Stimulated activated CD4-positive, alpha-beta T cell treated with anti-CD3 and anti-CD28 coated beads, Interleukin-4, amount 100 ng/mL, for 48 hours (primary cell): ENCODE measurements at regions not wholly inside any gene's neighbourhood (a gene's known extent, or its start where the extent isn't known, plus 50 kb on each side); places are given as distances from the start of the nearest gene placed in this dataset.

Experiments
- DNase-seq, 2 donors: peaks; one replicate each; pipeline ENCODE4 v3.0.0-alpha.2; 2020; ENCODE audit warnings: low read depth in 2 of 2

DNA sequence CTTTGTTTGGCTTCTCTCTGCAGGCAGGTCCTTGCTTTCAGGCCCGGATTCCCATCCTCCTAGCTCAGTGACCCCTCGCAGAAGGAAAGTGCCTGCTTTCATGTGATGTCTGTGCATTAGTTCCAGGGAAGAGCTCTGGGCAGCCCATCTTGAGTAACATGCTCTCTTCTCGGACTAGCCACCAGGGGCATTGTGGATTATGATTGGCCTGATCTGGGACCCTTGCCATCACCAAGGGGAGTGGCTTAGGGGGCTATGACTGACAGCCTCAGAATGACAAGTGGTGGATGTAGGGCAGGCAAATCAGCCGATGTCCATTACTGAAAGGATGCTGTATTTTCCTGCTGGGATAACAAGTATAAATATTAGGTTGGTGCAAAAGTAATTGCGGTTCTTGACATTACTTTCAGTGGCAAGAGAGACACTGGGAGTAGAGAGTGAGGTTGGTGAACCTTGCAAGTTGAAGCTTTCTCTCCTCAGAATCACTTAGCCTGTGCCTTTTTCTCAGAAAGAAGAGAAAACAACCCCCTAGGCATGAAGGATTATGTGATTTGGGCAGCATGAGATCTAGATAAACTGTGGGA, 71.5 kb upstream of the MPHOSPH6 start:
- no peak for DNase-seq

DNA sequence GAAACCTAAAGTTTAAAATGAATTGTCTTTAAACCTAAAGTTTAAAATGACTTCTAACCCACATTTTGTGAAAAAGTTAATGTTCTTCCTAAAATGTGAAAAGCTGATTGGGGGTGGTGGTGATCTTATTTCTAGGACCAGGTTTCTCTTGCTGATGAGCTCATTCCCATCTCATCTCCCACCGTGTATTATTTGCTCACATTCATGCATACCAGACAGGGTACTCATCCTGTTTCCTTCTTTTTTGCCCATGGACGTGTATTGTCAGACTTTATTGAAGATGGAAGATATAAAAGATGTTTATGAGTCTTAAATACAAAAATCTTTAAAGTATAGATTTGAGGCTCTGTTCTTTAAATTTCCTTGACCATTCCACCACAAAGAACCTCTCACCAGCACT, 70.1 kb upstream of the MPHOSPH6 start:
- no peak for DNase-seq

DNA sequence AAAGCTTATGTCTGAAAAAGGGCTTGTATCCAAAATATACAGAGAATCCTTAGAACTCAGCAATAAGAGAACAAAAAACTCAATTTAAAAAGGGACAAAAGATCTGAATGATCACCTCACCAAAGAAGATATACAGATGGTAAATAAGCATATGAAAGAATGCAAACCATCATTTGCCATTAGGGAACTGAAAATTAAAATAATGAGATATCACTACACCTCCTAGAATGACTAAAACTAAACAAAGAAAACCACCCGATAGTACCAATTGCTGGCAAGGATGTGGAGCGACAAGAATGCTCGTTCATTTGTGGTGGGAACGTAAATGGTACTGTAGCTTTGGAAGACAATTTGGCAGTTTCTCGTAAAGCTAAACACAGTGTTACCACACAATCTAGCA, 66.9 kb upstream of the MPHOSPH6 start:
- no peak for DNase-seq

DNA sequence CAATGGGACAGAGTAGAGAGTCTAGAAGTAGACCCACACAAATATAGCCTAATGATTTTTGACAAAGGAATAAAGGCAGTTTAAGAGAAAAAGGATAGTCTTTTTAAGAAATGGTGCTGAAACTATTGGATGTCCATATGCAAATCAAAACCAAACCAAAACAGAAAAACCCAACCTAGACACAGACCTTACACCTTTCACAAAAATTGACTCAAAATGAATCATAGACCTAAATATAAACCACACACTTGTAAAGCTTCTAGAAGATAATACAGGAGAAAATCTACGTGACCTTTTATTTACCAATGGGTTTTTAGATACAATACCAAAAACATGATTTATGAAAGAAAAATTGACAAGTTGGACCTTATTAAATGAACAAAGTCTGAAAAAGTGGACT, 66.4 kb upstream of the MPHOSPH6 start:
- no peak for DNase-seq

DNA sequence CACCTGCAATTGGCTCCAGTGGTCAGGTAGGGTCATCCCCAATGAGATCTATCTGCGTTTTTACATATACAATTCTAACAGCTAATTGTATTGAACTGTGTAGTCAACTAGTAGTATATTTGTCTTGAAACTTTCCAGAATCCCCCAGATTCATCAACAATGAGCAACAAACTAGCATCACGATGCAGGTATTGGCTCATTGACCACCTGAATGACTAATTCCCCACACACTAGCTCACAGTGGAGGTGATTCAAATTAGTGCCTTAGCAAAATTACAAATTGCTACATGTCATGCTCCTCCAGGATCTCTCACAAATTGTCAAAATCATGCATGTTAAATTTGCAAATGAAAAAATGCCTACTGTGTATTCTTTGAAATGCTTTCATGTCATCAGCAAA, 62.8 kb upstream of the MPHOSPH6 start:
- no peak for DNase-seq

DNA sequence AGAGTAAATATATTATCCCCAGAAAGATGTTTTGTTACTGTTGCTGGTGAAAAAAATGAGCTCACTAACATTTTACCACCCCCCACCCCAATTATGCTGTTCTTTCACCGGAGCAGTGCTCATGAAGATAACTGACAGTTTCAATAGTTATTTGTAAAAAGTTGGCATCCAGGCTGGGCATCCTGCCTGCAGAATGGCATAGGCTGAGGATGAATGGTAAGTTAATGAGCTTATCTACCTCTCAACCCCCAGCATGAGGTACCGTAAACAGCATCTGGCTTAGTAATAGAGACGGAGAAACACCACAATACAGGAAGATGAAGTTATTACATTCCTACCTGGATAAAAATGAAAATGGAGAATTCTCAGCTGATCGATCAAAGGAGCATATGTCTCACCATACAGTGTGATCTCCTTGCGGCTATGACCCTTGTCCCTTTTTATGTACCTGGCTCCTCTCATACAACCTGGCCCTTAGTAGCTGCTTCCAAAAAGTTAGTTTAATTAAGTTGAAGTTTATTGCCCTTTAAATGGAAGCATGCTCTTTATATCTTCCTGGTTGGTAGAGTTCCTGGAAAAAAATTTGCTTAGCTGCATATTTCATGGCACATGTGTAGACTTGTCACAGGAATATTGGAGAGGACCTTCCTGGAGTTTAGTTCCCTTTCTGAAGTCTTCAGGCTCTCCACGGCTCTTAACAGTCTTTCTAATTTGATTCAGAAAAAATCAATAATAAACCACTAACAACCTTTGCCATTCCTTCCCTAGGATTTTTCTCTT, 61.2 kb upstream of the MPHOSPH6 start:
- no peak for DNase-seq

DNA sequence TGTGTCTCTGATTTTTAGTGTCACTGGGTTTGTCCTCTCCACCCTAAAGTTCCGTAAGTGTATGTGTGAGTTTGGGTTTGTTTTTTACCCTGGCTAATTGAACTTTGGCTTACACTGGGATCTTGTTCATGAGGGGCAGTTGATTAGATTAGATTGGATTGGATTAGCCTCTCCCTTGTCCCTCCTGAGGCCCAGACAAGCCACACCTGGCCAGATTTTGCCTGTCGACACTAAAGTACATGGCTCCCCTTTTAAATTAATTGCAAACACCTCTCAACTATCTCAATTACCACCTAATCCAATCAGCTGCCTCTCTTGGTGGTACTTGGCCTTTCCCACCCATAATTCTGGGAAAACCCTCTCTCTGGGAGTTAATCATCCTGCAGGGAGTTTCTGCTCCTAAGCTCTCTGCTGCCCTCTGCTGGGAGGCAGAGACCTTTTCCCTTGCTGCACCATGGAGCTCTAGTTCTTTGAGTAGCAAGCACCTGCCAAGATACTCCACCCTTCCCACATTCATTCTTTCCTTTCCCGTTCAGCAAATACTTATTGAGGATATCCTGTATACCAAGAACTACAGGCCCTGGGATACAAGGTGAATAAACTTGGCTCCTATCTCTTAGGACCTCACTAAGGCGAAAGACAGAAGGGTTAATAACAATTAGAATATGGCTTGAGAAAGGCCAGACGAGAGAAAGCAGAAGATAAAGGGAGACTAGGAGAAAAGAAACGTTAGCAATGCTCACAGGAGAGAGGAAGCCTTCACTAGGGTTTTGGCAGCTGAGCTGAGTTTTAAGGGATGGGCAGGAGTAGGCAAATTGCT, 60.0 kb upstream of the MPHOSPH6 start:
- DNase-seq, result peak; percentile 60 to 66

DNA sequence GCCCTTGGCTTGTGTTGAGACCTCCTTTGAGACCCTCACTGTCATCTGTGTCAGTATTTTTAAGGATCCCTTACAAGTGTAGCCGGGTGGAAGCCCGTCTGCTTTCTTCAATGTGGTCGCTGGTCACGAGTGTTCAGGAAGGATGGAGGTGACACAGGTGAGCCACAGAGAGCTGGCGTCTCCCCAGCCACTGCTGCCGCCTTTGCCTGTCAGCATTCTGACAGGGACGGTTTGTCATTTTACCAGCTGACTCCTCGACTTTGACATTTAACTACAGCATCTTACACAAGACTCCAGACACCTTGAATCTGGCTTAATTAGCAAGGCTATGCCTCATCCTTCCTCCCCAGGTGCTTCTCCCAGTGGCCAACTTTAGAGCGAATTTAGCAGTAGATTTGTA, 56.3 kb upstream of the MPHOSPH6 start:
- no peak for DNase-seq

DNA sequence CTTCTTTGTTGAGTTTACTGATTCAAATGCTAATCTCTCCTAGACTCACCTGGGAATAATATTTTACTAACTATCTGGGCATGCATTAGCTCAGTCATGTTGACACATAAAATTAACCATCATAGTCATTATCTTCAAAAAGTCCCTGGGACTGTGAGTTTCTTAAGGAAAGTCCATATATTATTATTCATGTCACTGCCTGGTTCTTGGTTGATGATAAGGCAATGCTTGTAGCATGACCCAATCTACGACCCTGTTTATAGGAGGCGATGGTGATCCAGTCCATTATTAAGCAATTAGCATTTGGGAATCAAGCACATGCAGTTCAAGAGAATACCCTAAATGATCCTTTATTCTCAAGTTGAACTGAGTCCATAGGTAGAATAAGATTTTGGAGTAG, 54.8 kb upstream of the MPHOSPH6 start:
- DNase-seq, result no peak

DNA sequence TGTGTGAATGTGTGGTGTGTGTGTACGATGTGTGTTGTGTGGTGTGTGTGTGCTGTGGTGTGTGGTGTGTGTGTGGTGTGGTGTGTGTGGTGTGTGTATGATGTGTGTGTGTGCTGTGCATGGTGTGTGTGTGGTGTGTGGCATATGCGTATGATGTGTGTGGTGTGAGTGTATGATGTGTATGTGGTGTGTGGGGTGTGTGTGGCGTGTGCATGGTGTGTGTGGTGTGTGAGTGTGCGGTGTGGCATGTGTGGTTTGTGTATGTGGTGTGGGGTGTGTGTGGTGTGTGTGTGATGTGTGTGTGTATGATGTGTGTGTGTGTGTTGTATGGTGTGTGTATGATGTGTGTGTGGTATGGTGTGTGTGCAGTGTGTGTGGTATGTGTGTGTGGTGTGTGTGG, 50.5 kb upstream of the MPHOSPH6 start:
- no peak for DNase-seq
